ENCODE measurements at regions not wholly inside any gene's neighbourhood (a gene's known extent, or its start where the extent isn't known, plus 50 kb on each side); places are given as distances from the start of the nearest gene placed in this dataset.

DNA sequence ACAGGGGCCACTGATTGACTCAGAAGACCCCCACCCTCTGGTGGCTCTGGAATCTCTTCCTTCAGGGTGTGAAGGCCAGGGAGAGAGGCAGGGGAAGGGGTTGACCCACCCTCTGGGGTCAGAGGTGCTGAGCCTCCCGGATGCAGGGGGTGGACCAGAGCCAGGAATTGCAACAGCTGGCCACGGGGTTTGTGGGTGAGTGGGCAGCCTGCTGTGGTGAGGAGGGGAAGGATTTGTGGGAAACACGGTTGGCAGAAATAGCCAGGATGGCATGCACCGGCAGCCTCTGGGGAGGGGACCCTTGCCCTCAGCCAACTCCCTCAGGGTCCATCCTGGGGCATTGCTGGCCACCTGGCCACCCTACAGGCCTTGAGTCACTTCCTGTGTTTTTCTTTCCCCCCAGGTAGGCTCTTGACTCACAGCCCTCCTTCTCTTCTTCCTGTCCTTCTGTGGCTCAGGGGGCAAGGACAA is 92.8 kb downstream of the MRPL14 start:
- no peak overlapping the region for H3K27ac ChIP-seq (ENCODE audit: low read depth, low read length)
- H3K27me3 ChIP-seq (ENCODE audit: low read length): no peaks in the 10 kb centered on the region
- no peaks in the 10 kb centered on the region for H4K20me1 ChIP-seq (ENCODE audit: low read depth, low read length)
- H3K9me3 ChIP-seq (ENCODE audit: insufficient read depth, low read length): no peaks in the 10 kb centered on the region
- no peaks in the 10 kb centered on the region for H3F3A ChIP-seq (ENCODE audit: insufficient read depth)
- no peak for TF ChIP-seq EZH2phosphoT487 (conservative IDR thresholded peaks at IDR 0.05; ENCODE audit: low read length)
- TF ChIP-seq, protein P1, sequence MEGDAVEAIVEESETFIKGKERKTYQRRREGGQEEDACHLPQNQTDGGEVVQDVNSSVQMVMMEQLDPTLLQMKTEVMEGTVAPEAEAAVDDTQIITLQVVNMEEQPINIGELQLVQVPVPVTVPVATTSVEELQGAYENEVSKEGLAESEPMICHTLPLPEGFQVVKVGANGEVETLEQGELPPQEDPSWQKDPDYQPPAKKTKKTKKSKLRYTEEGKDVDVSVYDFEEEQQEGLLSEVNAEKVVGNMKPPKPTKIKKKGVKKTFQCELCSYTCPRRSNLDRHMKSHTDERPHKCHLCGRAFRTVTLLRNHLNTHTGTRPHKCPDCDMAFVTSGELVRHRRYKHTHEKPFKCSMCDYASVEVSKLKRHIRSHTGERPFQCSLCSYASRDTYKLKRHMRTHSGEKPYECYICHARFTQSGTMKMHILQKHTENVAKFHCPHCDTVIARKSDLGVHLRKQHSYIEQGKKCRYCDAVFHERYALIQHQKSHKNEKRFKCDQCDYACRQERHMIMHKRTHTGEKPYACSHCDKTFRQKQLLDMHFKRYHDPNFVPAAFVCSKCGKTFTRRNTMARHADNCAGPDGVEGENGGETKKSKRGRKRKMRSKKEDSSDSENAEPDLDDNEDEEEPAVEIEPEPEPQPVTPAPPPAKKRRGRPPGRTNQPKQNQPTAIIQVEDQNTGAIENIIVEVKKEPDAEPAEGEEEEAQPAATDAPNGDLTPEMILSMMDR (IDR thresholded peaks at IDR 0.05; ENCODE audit: insufficient read depth, low read length, poor library complexity, severe bottlenecking): no peak
- H3K9me2 ChIP-seq (replicated peaks; ENCODE audit: insufficient read depth, low read length): no peaks in the 10 kb centered on the region
- H3K36me3 ChIP-seq (ENCODE audit: low read length): no peaks in the 10 kb centered on the region
- H3K4me3 ChIP-seq (ENCODE audit: insufficient read depth, low read length, poor library complexity, severe bottlenecking): no peak overlapping the region
- H3K79me2 ChIP-seq (ENCODE audit: insufficient read depth, low read length): no peaks in the 10 kb centered on the region
- no peak overlapping the region for H3K4me2 ChIP-seq (ENCODE audit: low read depth, low read length, poor library complexity, severe bottlenecking)
- H3K9ac ChIP-seq (ENCODE audit: low read length): no peak overlapping the region
- no peak overlapping the region for H2AFZ ChIP-seq (ENCODE audit: low read depth, low read length, severe bottlenecking)

DNA sequence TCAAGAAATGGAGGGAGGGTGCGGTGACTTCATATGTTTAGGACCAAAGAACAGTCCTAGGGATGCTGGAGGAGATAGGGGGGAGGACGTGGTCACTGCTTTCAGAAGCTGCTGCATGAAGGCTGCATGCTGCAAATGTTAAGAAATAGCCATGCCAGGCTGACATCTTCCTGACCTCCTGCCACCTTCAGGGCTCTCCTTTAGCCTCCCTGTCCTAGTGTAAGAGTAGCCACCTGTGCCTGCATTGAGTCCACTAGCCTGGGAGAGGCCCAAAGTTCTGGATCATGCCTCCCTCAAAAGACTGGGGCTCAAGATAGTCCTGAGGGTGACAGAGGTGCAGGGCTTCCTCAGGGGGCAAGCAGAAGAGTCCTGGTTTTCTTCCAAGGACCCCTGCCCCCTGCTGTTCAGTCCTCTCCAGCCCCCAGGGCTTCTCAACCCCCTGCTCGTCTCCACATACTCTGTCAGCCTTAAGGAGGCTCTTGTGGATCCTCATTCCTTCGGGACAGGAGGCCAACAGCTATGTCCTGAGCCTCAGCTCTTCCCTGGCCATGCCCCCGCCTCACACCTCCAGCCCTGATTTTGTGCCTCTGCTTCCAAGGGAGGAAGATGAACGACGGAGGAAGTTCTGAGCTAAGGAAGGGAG is 96.3 kb downstream of the MRPL14 start:
- Histone ChIP-seq H3K4me3 (ENCODE audit: insufficient read depth, low read length, poor library complexity, severe bottlenecking) (no peak overlapping the region), H3K9me3 (ENCODE audit: insufficient read depth, low read length) (no peaks in the 10 kb centered on the region), H3K79me2 (ENCODE audit: insufficient read depth, low read length) (no peaks in the 10 kb centered on the region), H3K9ac (ENCODE audit: low read length) (no peak overlapping the region), H3K36me3 (ENCODE audit: low read length) (no peaks in the 10 kb centered on the region), H4K20me1 (ENCODE audit: low read depth, low read length) (no peaks in the 10 kb centered on the region), H3K9me2 (replicated peaks; ENCODE audit: insufficient read depth, low read length) (no peaks in the 10 kb centered on the region), H3K4me2 (ENCODE audit: low read depth, low read length, poor library complexity, severe bottlenecking) (no peak overlapping the region), H3K27ac (ENCODE audit: low read depth, low read length) (no peak overlapping the region), H3K27me3 (ENCODE audit: low read length) (no peaks in the 10 kb centered on the region), H3F3A (ENCODE audit: insufficient read depth) (no peaks in the 10 kb centered on the region), H2AFZ (ENCODE audit: low read depth, low read length, severe bottlenecking) (no peak overlapping the region)
- TF ChIP-seq, protein P1 (IDR thresholded peaks at IDR 0.05; ENCODE audit: insufficient read depth, low read length, poor library complexity, severe bottlenecking): no peak
- no peak for TF ChIP-seq EZH2phosphoT487 (conservative IDR thresholded peaks at IDR 0.05; ENCODE audit: low read length)

GRCh38 chr6:44029444-44030185 is 97.6 kb downstream of the MRPL14 start:
- Histone ChIP-seq H4K20me1 (ENCODE audit: low read depth, low read length) (no peaks in the 10 kb centered on the region), H3K79me2 (ENCODE audit: insufficient read depth, low read length) (no peaks in the 10 kb centered on the region), H3K9me2 (replicated peaks; ENCODE audit: insufficient read depth, low read length) (no peaks in the 10 kb centered on the region), H3K27ac (ENCODE audit: low read depth, low read length) (no peak overlapping the region), H3K9me3 (ENCODE audit: insufficient read depth, low read length) (no peaks in the 10 kb centered on the region), H2AFZ (ENCODE audit: low read depth, low read length, severe bottlenecking) (no peak overlapping the region), H3K9ac (ENCODE audit: low read length) (no peak overlapping the region), H3K36me3 (ENCODE audit: low read length) (no peaks in the 10 kb centered on the region), H3K27me3 (ENCODE audit: low read length) (no peaks in the 10 kb centered on the region), H3K4me2 (ENCODE audit: low read depth, low read length, poor library complexity, severe bottlenecking) (no peak overlapping the region), H3F3A (ENCODE audit: insufficient read depth) (no peaks in the 10 kb centered on the region), H3K4me3 (ENCODE audit: insufficient read depth, low read length, poor library complexity, severe bottlenecking) (no peak overlapping the region)
- TF ChIP-seq EZH2phosphoT487 (conservative IDR thresholded peaks at IDR 0.05; ENCODE audit: low read length): no peak
- TF ChIP-seq, protein P1 (IDR thresholded peaks at IDR 0.05; ENCODE audit: insufficient read depth, low read length, poor library complexity, severe bottlenecking): no peak

Measured in SU-DHL-6 (cell line).